Body of pancreas (tissue), 4 donors: ENCODE measurements at regions not wholly inside any gene's neighbourhood (a gene's known extent, or its start where the extent isn't known, plus 50 kb on each side); places are given as distances from the start of the nearest gene placed in this dataset.

Experiments used
- POLR2A ChIP-seq, 3 donors: fragments of 450-650 bp; IDR thresholded peaks; one replicate each; pipeline ENCODE4 v1.6.1; 2016; ENCODE audit warnings: antibody characterized with exemption in 3 of 3, mild to moderate bottlenecking in 2 of 3
- TF ChIP-seq, protein P1 (sequence below), 7 experiments: fragments of 450-650 bp in 4 of 7; fragments of 200-600 bp in 3 of 7; sonication (generic) in 3 of 7; IDR thresholded peaks; one replicate each; pipeline ENCODE4 v1.5.1; 2016 to 2019; ENCODE audit warnings: antibody characterized with exemption in 7 of 7

DNA sequence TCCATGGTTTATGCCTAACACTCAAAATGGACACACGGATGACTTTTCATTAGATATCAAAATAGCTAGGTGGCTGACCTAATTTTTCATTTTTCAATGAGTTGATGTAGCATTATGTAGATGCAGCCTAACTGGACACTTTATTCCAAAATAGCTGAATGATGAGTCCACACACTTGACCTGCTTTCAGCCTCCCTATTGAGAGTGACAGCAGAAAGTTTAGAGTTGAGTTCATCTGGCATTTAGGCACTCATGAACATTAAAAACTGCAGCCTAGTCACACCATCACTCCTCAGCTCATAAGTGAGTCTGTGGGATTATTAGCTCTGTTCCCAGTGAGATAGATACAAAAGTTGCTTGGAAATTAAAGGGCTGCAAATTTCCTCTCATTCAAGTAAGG, 307.3 kb upstream of the PRKD1 start:
- TF ChIP-seq, protein P1, sequence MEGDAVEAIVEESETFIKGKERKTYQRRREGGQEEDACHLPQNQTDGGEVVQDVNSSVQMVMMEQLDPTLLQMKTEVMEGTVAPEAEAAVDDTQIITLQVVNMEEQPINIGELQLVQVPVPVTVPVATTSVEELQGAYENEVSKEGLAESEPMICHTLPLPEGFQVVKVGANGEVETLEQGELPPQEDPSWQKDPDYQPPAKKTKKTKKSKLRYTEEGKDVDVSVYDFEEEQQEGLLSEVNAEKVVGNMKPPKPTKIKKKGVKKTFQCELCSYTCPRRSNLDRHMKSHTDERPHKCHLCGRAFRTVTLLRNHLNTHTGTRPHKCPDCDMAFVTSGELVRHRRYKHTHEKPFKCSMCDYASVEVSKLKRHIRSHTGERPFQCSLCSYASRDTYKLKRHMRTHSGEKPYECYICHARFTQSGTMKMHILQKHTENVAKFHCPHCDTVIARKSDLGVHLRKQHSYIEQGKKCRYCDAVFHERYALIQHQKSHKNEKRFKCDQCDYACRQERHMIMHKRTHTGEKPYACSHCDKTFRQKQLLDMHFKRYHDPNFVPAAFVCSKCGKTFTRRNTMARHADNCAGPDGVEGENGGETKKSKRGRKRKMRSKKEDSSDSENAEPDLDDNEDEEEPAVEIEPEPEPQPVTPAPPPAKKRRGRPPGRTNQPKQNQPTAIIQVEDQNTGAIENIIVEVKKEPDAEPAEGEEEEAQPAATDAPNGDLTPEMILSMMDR (IDR thresholded peaks at IDR 0.05) = no peak
- TF ChIP-seq POLR2A (IDR thresholded peaks at IDR 0.05) = no peak
